K562 (cell line): ENCODE measurements at regions not wholly inside any gene's neighbourhood (a gene's known extent, or its start where the extent isn't known, plus 50 kb on each side); places are given as distances from the start of the nearest gene placed in this dataset.

Source experiments
- ATAC-seq: fragments of 200-7000 bp; cut with Tn5 transposase; 3 replicates; pipeline ENCODE4 v1.9.1; 2020; ENCODE audit warnings: moderate library complexity
- BruUV-seq: library from RNA; stranded (reverse); fragments of 400-500 nt; replicated peaks from 2 replicates; lab custom pipeline; 2021; lab: Mats Ljungman, UMichigan
- CTCF ChIA-PET: fragments of 300-600 bp; formaldehyde crosslinking; extraction: SDS; loops from one replicate; lab custom pipeline; 2021; ENCODE audit warnings: low intra/inter-chr PET ratio; lab: Yijun Ruan, JAX
- POLR2A ChIA-PET: fragments of 300-600, 350-650 bp; sonication (Branson Sonifier 250); formaldehyde crosslinking; extraction: SDS; loops from one replicate; lab custom pipeline; 2021; ENCODE audit warnings: antibody characterized with exemption, inconsistent platforms; lab: Yijun Ruan, JAX
- DNase-seq, 4 experiments: peaks; one replicate each; pipeline versions ENCODE4 v3.0.0 to v3.0.0-alpha.2; 2011 to 2018; ENCODE audit warnings: low spot score in 3 of 4, mixed read lengths in 3 of 4; ENCODE audit errors: extremely low read depth in 1 of 4
- FAIRE-seq: peaks from 2 replicates; lab custom pipeline; 2011; peaks lifted over from hg19 to GRCh38; lab: Jason Lieb, UNC
- H2AFZ ChIP-seq: 2 replicates; pipeline ENCODE4 v1.6.0; 2011; ENCODE audit warnings: low read depth, low read length, control low read depth, inconsistent platforms
- H3K27ac ChIP-seq: fragments of 200-600 bp; 3 replicates; pipeline ENCODE4 v1.8.0; 2011; ENCODE audit warnings: low read depth, mild to moderate bottlenecking, control low read depth, inconsistent platforms, low read length, moderate library complexity, mixed read lengths; ENCODE audit errors: extremely low read depth
- H3K27me3 ChIP-seq, 2 experiments: fragments of 300-600 bp in 1 of 2; 2 replicates in 1 of 2; 3 replicates in 1 of 2; pipeline versions ENCODE4 v1.6.0 to v1.8.0; 2011; ENCODE audit warnings: inconsistent platforms in 2 of 2, low read length in 2 of 2, mild to moderate bottlenecking in 1 of 2, mixed read lengths in 1 of 2, moderate library complexity in 1 of 2; ENCODE audit not compliant: control insufficient read depth in 2 of 2, insufficient read depth in 2 of 2
- H3K36me3 ChIP-seq: fragments of 300-600 bp; 3 replicates; pipeline ENCODE4 v1.8.0; 2011; ENCODE audit warnings: mild to moderate bottlenecking, low read length, inconsistent platforms; ENCODE audit not compliant: control insufficient read depth, insufficient read depth
- H3K4me1 ChIP-seq, 2 experiments: fragments of 200-600 bp in 1 of 2; replicated peaks in 1 of 2; 2 replicates in 1 of 2; 3 replicates in 1 of 2; pipeline versions ENCODE4 v1.5.1 to v1.8.0; 2011; ENCODE audit warnings: inconsistent platforms in 2 of 2, low read length in 2 of 2, mild to moderate bottlenecking in 1 of 2, mixed read lengths in 1 of 2, moderate library complexity in 1 of 2; ENCODE audit not compliant: control insufficient read depth in 2 of 2, insufficient read depth in 2 of 2
- H3K4me2 ChIP-seq: 2 replicates; pipeline ENCODE4 v1.6.1; 2011; ENCODE audit warnings: low read length, control low read depth, inconsistent platforms, mixed read lengths; ENCODE audit not compliant: insufficient read depth
- H3K4me3 ChIP-seq: fragments of 200-600 bp; sonication (generic), shearing (Covaris generic); 2 replicates; pipeline ENCODE4 v1.5.1; 2016; ENCODE audit warnings: control low read depth, inconsistent platforms
- H3K79me2 ChIP-seq: fragments of 200-600 bp; 3 replicates; pipeline ENCODE4 v1.8.0; 2011; ENCODE audit warnings: low read length, inconsistent platforms; ENCODE audit not compliant: control insufficient read depth, insufficient read depth
- H3K9ac ChIP-seq, 2 experiments: 2 replicates each; pipeline versions ENCODE4 v1.6.0 to v1.6.1; 2011; ENCODE audit warnings: low read depth in 2 of 2, low read length in 2 of 2, control low read depth in 1 of 2, inconsistent platforms in 1 of 2, mild to moderate bottlenecking in 1 of 2, mixed read lengths in 1 of 2; ENCODE audit not compliant: insufficient read depth in 1 of 2
- H3K9me1 ChIP-seq: one replicate; pipeline ENCODE4 v1.6.0; 2011; ENCODE audit warnings: inconsistent platforms, mild to moderate bottlenecking, low read length, moderate library complexity; ENCODE audit not compliant: control insufficient read depth, insufficient read depth
- H3K9me3 ChIP-seq: replicated peaks from 2 replicates; pipeline ENCODE4 v1.5.1; 2011; ENCODE audit warnings: low read depth, low read length, inconsistent platforms; ENCODE audit not compliant: control insufficient read depth, insufficient read depth
- H4K20me1 ChIP-seq: replicated peaks from 2 replicates; pipeline ENCODE4 v1.6.1; 2011; ENCODE audit warnings: low read length, inconsistent platforms, mixed read lengths; ENCODE audit not compliant: control insufficient read depth, insufficient read depth
- CAMTA2 ChIP-seq: fragments of 250-450 bp; sonication (Bioruptor Pico); conservative IDR thresholded peaks from 2 replicates; pipeline ENCODE4 v1.5.1; 2022
- DMBX1 ChIP-seq: fragments of 250-450 bp; sonication (Bioruptor Pico); IDR thresholded peaks from 2 replicates; pipeline ENCODE4 v1.8.0; 2022; ENCODE audit warnings: inconsistent platforms, mild to moderate bottlenecking, moderate library complexity, borderline replicate concordance
- FOS ChIP-seq: IDR thresholded peaks from 3 replicates; pipeline ENCODE4 v1.6.1; 2011; ENCODE audit not compliant: insufficient read length; ENCODE audit errors: extremely low read depth
- HLTF ChIP-seq: fragments of 450-650 bp; IDR thresholded peaks from 2 replicates; pipeline ENCODE4 v1.6.1; 2016
- HNRNPL ChIP-seq: fragments of 200-400 bp; formaldehyde crosslinking; IDR thresholded peaks from 2 replicates; pipeline ENCODE4 v1.6.1; 2017; ENCODE audit warnings: low read depth, mild to moderate bottlenecking, low read length
- PBX2 ChIP-seq, 2 experiments: IDR thresholded peaks in 1 of 2; conservative IDR thresholded peaks in 1 of 2; 2 replicates each; pipeline ENCODE4 v1.6.1; 2016; ENCODE audit warnings: low read depth in 2 of 2, mild to moderate bottlenecking in 1 of 2, missing compliant biosample characterization in 1 of 2, missing genetic modification characterization in 1 of 2, moderate library complexity in 1 of 2
- RERE ChIP-seq: sonication (generic); formaldehyde crosslinking; IDR thresholded peaks from 2 replicates; pipeline ENCODE4 v1.8.0; 2023; ENCODE audit warnings: missing genetic modification reagents, mild to moderate bottlenecking, borderline replicate concordance
- ZKSCAN3 ChIP-seq: fragments of 250-450 bp; sonication (Bioruptor Pico); IDR thresholded peaks from 2 replicates; pipeline ENCODE4 v1.4.0; 2020
- WGBS: fragments of 100-300 bp; shearing (Covaris generic); methylation state at CpG from one replicate; pipeline ENCODE4 v1.1.6; 2016; ENCODE audit warnings: low coverage, mixed read lengths; ENCODE audit not compliant: insufficient coverage; ENCODE audit errors: missing lambda C conversion rate; 5-methylcytosine and 5-hydroxymethylcytosine counted together
- in situ Hi-C: fragments of 300-500 bp; cut with MboI; formaldehyde crosslinking; loops from 4 replicates; pipeline ENCODE4 v1.15.0; 2018; ENCODE audit warnings: inconsistent platforms, mixed read lengths
- intact Hi-C: fragments of 100-400 bp; cut with micrococcal nuclease; formaldehyde crosslinking; loops from 2 replicates; pipeline ENCODE4 v1.14.2; 2022

- POLR2A ChIA-PET = no interaction called here
- no peak for FAIRE-seq
- Histone ChIP-seq H3K4me2 (no peak overlapping the region), H3K27ac (no peak overlapping the region), H3K9me1 (no peaks in the 10 kb centered on the region), H3K4me1 (no peaks in the 10 kb centered on the region), H3K9ac (no peak overlapping the region), H3K27me3 (no peaks in the 10 kb centered on the region), H3K4me3 (no peak overlapping the region), H3K9me3 (0 out of 2 replicates have a peak, but pooled peaks cover 1% of the 10 kb centered on the region), H4K20me1 (no peaks in the 10 kb centered on the region), H3K36me3 (no peaks in the 10 kb centered on the region), H2AFZ (no peak overlapping the region)
- intact Hi-C loops (no loop called here), in situ Hi-C loops (no loop called here)
- BruUV-seq = no TSS peak
- WGBS = 0% methylated on average over 3 of the region's 4 CpGs
- CTCF ChIA-PET = no interaction called here
- no peak for TF ChIP-seq HLTF
- TF ChIP-seq CAMTA2 = no peak
- TF ChIP-seq ZKSCAN3 (CRISPR knock-in tag) = no peak
- no peak for TF ChIP-seq RERE (CRISPR knock-in tag)
- TF ChIP-seq FOS = no peak
- TF ChIP-seq PBX2 (CRISPR knock-in tag; IDR thresholded peaks at IDR 0.05; ENCODE audit: low read depth) = no peak
- TF ChIP-seq PBX2 (tag; conservative IDR thresholded peaks at IDR 0.05; ENCODE audit: low read depth) = no peak
- TF ChIP-seq HNRNPL = no peak
- no peak for TF ChIP-seq DMBX1
- TF ChIP-seq, all 486 proteins: peak for 0
- no peaks in the 10 kb centered on the region for H3K79me2 ChIP-seq
- DNase-seq (no peak), ATAC-seq (no peak)
Measured at GRCh38 chr18:72013427-72013850, 530.7 kb downstream of the CBLN2 start.
